ENCODE measurements at regions not wholly inside any gene's neighbourhood (a gene's known extent, or its start where the extent isn't known, plus 50 kb on each side); places are given as distances from the start of the nearest gene placed in this dataset.

- intact Hi-C loops (cut with DNase I): no loop called here
- no peak for ATAC-seq
- Histone ChIP-seq H3K36me3 (no peaks in the 10 kb centered on the region), H3K4me1 (no peaks in the 10 kb centered on the region), H3K27ac (no peak overlapping the region), H3K27me3 (peaks cover 0 to 4% (median 0%) of the 10 kb centered on the region in 7 donors), H3K4me3 (no peak overlapping the region), H3K9me3 (no peaks in the 10 kb centered on the region)
- no peak for DNase-seq
- 70 to 74% methylated on average over 3 of the region's 3 CpGs for WGBS, 2 donors
- TF ChIP-seq CTCF (IDR thresholded peaks at IDR 0.05): no peak
Observed at GRCh38 chr7:10473569-10473968, 500.1 kb upstream of the PHF14 start.

GRCh38 chr7:10474048-10474447, 499.6 kb upstream of the PHF14 start:
- Histone ChIP-seq H3K9me3 (no peaks in the 10 kb centered on the region), H3K36me3 (no peaks in the 10 kb centered on the region), H3K4me3 (no peak overlapping the region), H3K4me1 (no peaks in the 10 kb centered on the region), H3K27ac (no peak overlapping the region), H3K27me3 (peaks cover 0 to 4% (median 0%) of the 10 kb centered on the region in 7 donors)
- intact Hi-C loops (cut with DNase I): no loop called here
- WGBS, 2 donors: 70 to 82% methylated on average over 3 of the region's 3 CpGs
- DNase-seq: no peak
- TF ChIP-seq CTCF (IDR thresholded peaks at IDR 0.05): no peak
- no peak for ATAC-seq

GRCh38 chr7:10475940-10476641, 497.6 kb upstream of the PHF14 start:
- H3K4me1 ChIP-seq: no peaks in the 10 kb centered on the region
- no peak for ATAC-seq
- WGBS, 2 donors: 89 to 90% methylated on average over 20 of the region's 20 CpGs
- intact Hi-C loops (cut with DNase I): no loop called here
- no peaks in the 10 kb centered on the region for H3K9me3 ChIP-seq
- TF ChIP-seq CTCF (IDR thresholded peaks at IDR 0.05): no peak
- H3K27me3 ChIP-seq: peaks cover 0 to 4% (median 0%) of the 10 kb centered on the region in 7 donors
- DNase-seq: no peak
- H3K4me3 ChIP-seq: no peak overlapping the region
- no peaks in the 10 kb centered on the region for H3K36me3 ChIP-seq
- no peak overlapping the region for H3K27ac ChIP-seq

GRCh38 chr7:10476642-10477041, 497.0 kb upstream of the PHF14 start:
- Histone ChIP-seq H3K9me3 (no peaks in the 10 kb centered on the region), H3K36me3 (no peaks in the 10 kb centered on the region), H3K27ac (no peak overlapping the region), H3K4me1 (no peaks in the 10 kb centered on the region), H3K4me3 (no peak overlapping the region), H3K27me3 (peaks cover 0 to 4% (median 0%) of the 10 kb centered on the region in 7 donors)
- no peak for TF ChIP-seq CTCF (IDR thresholded peaks at IDR 0.05)
- no peak for ATAC-seq
- no peak for DNase-seq
- intact Hi-C loops (cut with DNase I): no loop called here
- WGBS, 2 donors: 92 to 94% methylated on average over 15 of the region's 15 CpGs

Data from heart right ventricle (tissue), 16 donors.